ENCODE measurements at regions not wholly inside any gene's neighbourhood (a gene's known extent, or its start where the extent isn't known, plus 50 kb on each side); places are given as distances from the start of the nearest gene placed in this dataset.
"Not testable (repeated sequence)": the region's sequence is repeated elsewhere in the genome, so short reads cannot be mapped to it uniquely, and the experiment has no call there.

DNA sequence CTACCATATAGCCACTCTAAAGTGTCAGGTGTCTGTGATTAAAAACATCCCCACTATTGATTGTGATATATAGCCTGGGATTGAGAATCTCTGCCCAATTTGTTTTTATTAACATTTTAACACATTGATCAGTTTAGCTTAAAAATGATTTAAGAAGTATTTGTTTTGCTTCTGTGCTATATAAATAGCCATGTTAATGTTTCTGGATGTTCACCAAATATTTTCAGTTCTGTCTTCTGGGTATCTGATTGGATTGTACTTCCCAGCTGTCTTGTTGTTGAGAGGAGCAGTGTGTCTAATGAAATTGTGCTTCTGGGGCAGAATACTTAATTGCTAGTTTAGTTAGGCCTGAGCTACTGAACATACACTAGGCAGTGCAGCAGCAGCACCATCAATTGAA, 126.6 kb upstream of the TUSC1 start:
- no peaks in the 10 kb centered on the region for H3K4me1 Mint-ChIP-seq (ENCODE audit: low read depth)
- H3K9me3 Mint-ChIP-seq: peaks cover 16% of the 10 kb centered on the region
- Histone ChIP-seq H3K36me3 (ENCODE audit: insufficient read depth, low read length) (no peaks in the 10 kb centered on the region), H3K27me3 (ENCODE audit: control insufficient read depth in 1 of 2, insufficient read depth in 2 of 2, low read length in 2 of 2) (no peaks in the 10 kb centered on the region), H3K9me3 (ENCODE audit: control insufficient read depth in 1 of 2, insufficient read depth in 1 of 2, low read length in 2 of 2) (peaks cover 3 to 4% of the 10 kb centered on the region in 2 experiments), H3K4me3 (ENCODE audit: low read length) (no peak overlapping the region), H3K4me1 (ENCODE audit: insufficient read depth, low read length) (no peaks in the 10 kb centered on the region), H3K27ac (ENCODE audit: low read depth in 1 of 2, low read length in 2 of 2) (no peak overlapping the region)
- H3K27me3 Mint-ChIP-seq: no peaks in the 10 kb centered on the region
- TF ChIP-seq, protein P1, sequence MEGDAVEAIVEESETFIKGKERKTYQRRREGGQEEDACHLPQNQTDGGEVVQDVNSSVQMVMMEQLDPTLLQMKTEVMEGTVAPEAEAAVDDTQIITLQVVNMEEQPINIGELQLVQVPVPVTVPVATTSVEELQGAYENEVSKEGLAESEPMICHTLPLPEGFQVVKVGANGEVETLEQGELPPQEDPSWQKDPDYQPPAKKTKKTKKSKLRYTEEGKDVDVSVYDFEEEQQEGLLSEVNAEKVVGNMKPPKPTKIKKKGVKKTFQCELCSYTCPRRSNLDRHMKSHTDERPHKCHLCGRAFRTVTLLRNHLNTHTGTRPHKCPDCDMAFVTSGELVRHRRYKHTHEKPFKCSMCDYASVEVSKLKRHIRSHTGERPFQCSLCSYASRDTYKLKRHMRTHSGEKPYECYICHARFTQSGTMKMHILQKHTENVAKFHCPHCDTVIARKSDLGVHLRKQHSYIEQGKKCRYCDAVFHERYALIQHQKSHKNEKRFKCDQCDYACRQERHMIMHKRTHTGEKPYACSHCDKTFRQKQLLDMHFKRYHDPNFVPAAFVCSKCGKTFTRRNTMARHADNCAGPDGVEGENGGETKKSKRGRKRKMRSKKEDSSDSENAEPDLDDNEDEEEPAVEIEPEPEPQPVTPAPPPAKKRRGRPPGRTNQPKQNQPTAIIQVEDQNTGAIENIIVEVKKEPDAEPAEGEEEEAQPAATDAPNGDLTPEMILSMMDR (IDR thresholded peaks at IDR 0.05): no peak
- ChIA-PET CTCF (no interaction called here), POLR2A (no interaction called here)
- no peak overlapping the region for H3K4me3 Mint-ChIP-seq
- intact Hi-C loops (cut with DNase I, micrococcal nuclease): no loop called here
- H3K27ac Mint-ChIP-seq: no peak overlapping the region
- DNase-seq (no peak), ATAC-seq (ENCODE audit: poor library complexity) (no peak)
- no peaks in the 10 kb centered on the region for H3K36me3 Mint-ChIP-seq (ENCODE audit: low read depth)

DNA sequence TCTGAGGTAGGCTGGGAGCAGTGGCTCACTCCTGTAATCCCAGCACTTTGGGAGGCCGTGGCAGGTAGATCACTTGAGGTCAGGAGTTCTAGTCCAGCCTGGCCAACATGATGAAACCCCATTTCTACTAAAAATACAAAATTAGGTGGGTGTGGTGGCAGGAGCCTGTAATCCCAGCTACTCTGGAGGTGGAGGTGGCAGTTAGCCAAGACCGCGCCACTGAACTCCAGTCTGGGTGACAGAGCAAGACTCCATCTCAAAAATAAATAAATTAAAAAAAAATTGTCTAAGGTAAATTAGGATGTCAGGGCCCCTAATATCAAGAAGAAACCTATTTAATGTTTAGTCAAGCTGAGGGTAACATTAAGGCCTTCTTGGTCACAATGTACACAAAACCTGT, 123.7 kb upstream of the TUSC1 start:
- H3K9me3 ChIP-seq (ENCODE audit: control insufficient read depth in 1 of 2, insufficient read depth in 1 of 2, low read length in 2 of 2); H3K27me3 Mint-ChIP-seq; H3K27ac ChIP-seq (ENCODE audit: low read depth in 1 of 2, low read length in 2 of 2); H3K36me3 ChIP-seq (ENCODE audit: insufficient read depth, low read length); H3K27me3 ChIP-seq (ENCODE audit: control insufficient read depth in 1 of 2, insufficient read depth in 2 of 2, low read length in 2 of 2); H3K36me3 Mint-ChIP-seq (ENCODE audit: low read depth); H3K4me1 Mint-ChIP-seq (ENCODE audit: low read depth); H3K27ac Mint-ChIP-seq; ATAC-seq (ENCODE audit: poor library complexity); intact Hi-C loops (cut with DNase I, micrococcal nuclease); CTCF ChIA-PET; DNase-seq; H3K4me3 Mint-ChIP-seq; H3K4me1 ChIP-seq (ENCODE audit: insufficient read depth, low read length); POLR2A ChIA-PET; H3K4me3 ChIP-seq (ENCODE audit: low read length): not testable (repeated sequence)
- peaks cover 18% of the 10 kb centered on the region for H3K9me3 Mint-ChIP-seq

DNA sequence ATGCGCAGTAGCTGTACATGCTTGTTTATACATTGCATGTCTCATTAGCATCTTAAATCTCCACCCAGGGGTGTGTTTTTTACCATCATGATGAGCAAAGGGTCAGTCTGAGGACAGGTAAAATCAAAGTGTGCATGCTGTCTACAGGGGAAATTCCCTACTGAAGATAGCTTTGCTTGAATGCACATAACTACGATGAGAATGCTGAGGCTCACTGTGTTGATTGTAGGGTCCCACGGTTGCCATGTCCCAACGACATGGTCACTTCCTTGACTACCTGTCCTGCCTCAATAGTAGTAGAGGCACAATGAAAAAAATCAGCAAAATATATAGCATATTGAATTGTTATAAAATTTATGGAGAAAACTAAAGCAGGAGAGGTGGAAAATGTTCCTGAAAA, 95.6 kb upstream of the TUSC1 start:
- Mint-ChIP-seq H3K9me3 (peaks cover 17% of the 10 kb centered on the region), H3K4me1 (ENCODE audit: low read depth) (no peaks in the 10 kb centered on the region), H3K27me3 (no peaks in the 10 kb centered on the region), H3K27ac (no peak overlapping the region), H3K4me3 (no peak overlapping the region), H3K36me3 (ENCODE audit: low read depth) (no peaks in the 10 kb centered on the region)
- CTCF ChIA-PET: no interaction called here
- no peak for DNase-seq
- no peaks in the 10 kb centered on the region for H3K36me3 ChIP-seq (ENCODE audit: insufficient read depth, low read length)
- peaks cover 0 to 3% of the 10 kb centered on the region in 2 experiments for H3K9me3 ChIP-seq (ENCODE audit: control insufficient read depth in 1 of 2, insufficient read depth in 1 of 2, low read length in 2 of 2)
- no peaks in the 10 kb centered on the region for H3K27me3 ChIP-seq (ENCODE audit: control insufficient read depth in 1 of 2, insufficient read depth in 2 of 2, low read length in 2 of 2)
- H3K27ac ChIP-seq (ENCODE audit: low read depth in 1 of 2, low read length in 2 of 2): no peak overlapping the region
- TF ChIP-seq, protein P1 (IDR thresholded peaks at IDR 0.05): no peak
- POLR2A ChIA-PET: no interaction called here
- ATAC-seq (ENCODE audit: poor library complexity): no peak
- H3K4me1 ChIP-seq (ENCODE audit: insufficient read depth, low read length): no peaks in the 10 kb centered on the region
- no peak overlapping the region for H3K4me3 ChIP-seq (ENCODE audit: low read length)
- intact Hi-C loops (cut with DNase I, micrococcal nuclease): no loop called here

DNA sequence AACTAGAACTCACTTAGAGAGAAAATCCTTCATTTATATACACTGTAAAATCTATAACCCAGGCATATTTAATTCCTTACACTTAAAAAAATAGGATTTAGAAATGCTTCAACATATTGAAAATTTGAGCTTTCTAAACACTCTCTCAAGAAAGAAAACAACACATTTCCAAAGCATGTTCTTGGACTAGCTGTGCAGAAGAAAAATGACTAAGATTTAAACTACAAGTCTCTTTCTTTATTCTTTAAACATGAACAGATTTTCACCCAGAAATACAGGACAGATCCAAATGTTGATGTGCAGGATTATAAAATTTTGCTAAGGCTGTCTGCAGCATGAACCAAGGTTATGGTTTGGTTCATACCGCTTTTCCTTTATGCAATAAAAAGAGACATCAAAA, 77.7 kb upstream of the TUSC1 start:
- ChIA-PET POLR2A (no interaction called here), CTCF (no interaction called here)
- no peaks in the 10 kb centered on the region for H3K36me3 ChIP-seq (ENCODE audit: insufficient read depth, low read length)
- H3K9me3 ChIP-seq (ENCODE audit: control insufficient read depth in 1 of 2, insufficient read depth in 1 of 2, low read length in 2 of 2): peaks cover 0 to 3% of the 10 kb centered on the region in 2 experiments
- H3K27me3 ChIP-seq (ENCODE audit: control insufficient read depth in 1 of 2, insufficient read depth in 2 of 2, low read length in 2 of 2): no peaks in the 10 kb centered on the region
- no peak for ATAC-seq (ENCODE audit: poor library complexity)
- TF ChIP-seq, protein P1 (IDR thresholded peaks at IDR 0.05): no peak
- H3K4me3 ChIP-seq (ENCODE audit: low read length): no peak overlapping the region
- Mint-ChIP-seq H3K9me3 (peaks cover 20% of the 10 kb centered on the region), H3K27ac (no peak overlapping the region), H3K36me3 (ENCODE audit: low read depth) (no peaks in the 10 kb centered on the region), H3K4me3 (no peak overlapping the region), H3K4me1 (ENCODE audit: low read depth) (no peaks in the 10 kb centered on the region), H3K27me3 (no peaks in the 10 kb centered on the region)
- no peak for DNase-seq
- no peak overlapping the region for H3K27ac ChIP-seq (ENCODE audit: low read depth in 1 of 2, low read length in 2 of 2)
- intact Hi-C loops (cut with DNase I, micrococcal nuclease): no loop called here
- no peaks in the 10 kb centered on the region for H3K4me1 ChIP-seq (ENCODE audit: insufficient read depth, low read length)

Measured in CD4-positive, alpha-beta T cell (primary cell).